ENCODE measurements at regions not wholly inside any gene's neighbourhood (a gene's known extent, or its start where the extent isn't known, plus 50 kb on each side); places are given as distances from the start of the nearest gene placed in this dataset.

DNA sequence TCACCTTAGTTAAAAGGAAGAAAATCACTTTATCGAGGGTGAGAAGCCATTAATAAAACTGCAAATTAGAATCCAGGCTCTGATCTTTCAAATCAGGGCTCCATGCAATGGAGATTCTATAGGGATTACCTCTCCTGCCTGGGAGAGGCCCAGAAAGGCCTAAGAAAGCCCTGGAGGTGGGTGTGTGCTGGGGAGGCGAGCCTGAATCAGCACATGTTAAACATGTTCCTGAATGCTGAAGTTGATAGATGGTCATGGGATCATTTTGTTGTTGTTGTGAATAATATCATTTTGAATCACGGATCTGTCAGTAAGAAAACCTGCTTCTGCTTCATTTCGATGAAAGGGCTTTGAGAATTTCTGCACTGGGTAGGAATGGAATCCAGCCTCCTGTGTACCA is 254.3 kb downstream of the ACKR3 start (continued):
- TF ChIP-seq POLR2B (IDR thresholded peaks at IDR 0.05; ENCODE audit: low read depth, partially characterized antibody) (no peak), ZNF785 (CRISPR knock-in tag; IDR thresholded peaks at IDR 0.05) (no peak), SLC30A9 (CRISPR knock-in tag; IDR thresholded peaks at IDR 0.05) (no peak), LARP7 (IDR thresholded peaks at IDR 0.05) (no peak), SRF (CRISPR knock-in tag; IDR thresholded peaks at IDR 0.05) (no peak), ZNF263 (CRISPR knock-in tag; IDR thresholded peaks at IDR 0.05; ENCODE audit: borderline replicate concordance) (no peak), JUND (IDR thresholded peaks at IDR 0.05; ENCODE audit: borderline replicate concordance, low read depth, low read length) (no peak), JUND (tag; IDR thresholded peaks at IDR 0.05; ENCODE audit: borderline replicate concordance, low read depth, low read length) (no peak), NCOR1 (IDR thresholded peaks at IDR 0.05) (no peak), U2AF1 (optimal IDR thresholded peaks at IDR 0.05; ENCODE audit: low read depth, low read length) (no peak), MCM3 (IDR thresholded peaks at IDR 0.05) (no peak)
- TF ChIP-seq, protein P1, sequence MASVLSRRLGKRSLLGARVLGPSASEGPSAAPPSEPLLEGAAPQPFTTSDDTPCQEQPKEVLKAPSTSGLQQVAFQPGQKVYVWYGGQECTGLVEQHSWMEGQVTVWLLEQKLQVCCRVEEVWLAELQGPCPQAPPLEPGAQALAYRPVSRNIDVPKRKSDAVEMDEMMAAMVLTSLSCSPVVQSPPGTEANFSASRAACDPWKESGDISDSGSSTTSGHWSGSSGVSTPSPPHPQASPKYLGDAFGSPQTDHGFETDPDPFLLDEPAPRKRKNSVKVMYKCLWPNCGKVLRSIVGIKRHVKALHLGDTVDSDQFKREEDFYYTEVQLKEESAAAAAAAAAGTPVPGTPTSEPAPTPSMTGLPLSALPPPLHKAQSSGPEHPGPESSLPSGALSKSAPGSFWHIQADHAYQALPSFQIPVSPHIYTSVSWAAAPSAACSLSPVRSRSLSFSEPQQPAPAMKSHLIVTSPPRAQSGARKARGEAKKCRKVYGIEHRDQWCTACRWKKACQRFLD (CRISPR knock-in tag; IDR thresholded peaks at IDR 0.05): no peak

DNA sequence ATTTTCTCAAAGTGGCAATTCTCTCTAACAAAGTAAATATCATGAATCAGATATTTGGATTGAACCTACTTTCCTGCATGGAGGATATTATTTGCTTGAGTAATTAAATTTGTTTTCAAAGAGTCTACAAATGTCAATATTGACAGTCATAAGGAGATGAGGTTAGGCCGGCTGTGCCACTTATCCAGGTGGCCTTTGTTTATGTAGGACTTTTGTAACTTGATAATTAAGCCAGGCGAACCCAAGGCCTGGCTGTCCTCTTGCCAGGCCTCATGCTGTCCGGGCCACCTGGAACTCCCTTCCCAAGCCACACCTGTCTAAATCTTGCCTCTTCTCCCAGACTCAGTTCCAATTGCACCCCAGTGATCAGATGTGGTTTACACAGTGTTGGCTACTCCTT is 255.2 kb downstream of the ACKR3 start:
- Histone ChIP-seq H3K9ac (ENCODE audit: insufficient read depth in 1 of 2, low read depth in 2 of 2, low read length in 2 of 2) (no peak overlapping the region), H3K27ac (ENCODE audit: extremely low read depth, low read depth, low read length) (no peak overlapping the region), H3K4me1 (replicated peaks in 1 of 2; ENCODE audit: control insufficient read depth in 2 of 2, insufficient read depth in 2 of 2, low read length in 2 of 2) (no peaks in the 10 kb centered on the region; a peak in 1 of 5 replicates), H3K36me3 (ENCODE audit: control insufficient read depth, insufficient read depth, low read length) (no peaks in the 10 kb centered on the region), H3K4me3 (no peak overlapping the region), H2AFZ (ENCODE audit: low read depth, low read length) (no peak overlapping the region), H4K20me1 (replicated peaks; ENCODE audit: control insufficient read depth, insufficient read depth, low read length) (no peaks in the 10 kb centered on the region), H3K9me1 (ENCODE audit: control insufficient read depth, insufficient read depth, low read length) (no peaks in the 10 kb centered on the region), H3K9me3 (replicated peaks; ENCODE audit: control insufficient read depth, insufficient read depth, low read depth, low read length) (no peaks in the 10 kb centered on the region), H3K79me2 (ENCODE audit: control insufficient read depth, insufficient read depth, low read length) (no peaks in the 10 kb centered on the region), H3K27me3 (ENCODE audit: control insufficient read depth in 2 of 2, insufficient read depth in 2 of 2, low read length in 2 of 2) (peaks cover 0 to 5% of the 10 kb centered on the region in 2 experiments; a peak in 1 of 5 replicates), H3K4me2 (ENCODE audit: insufficient read depth, low read length) (no peak overlapping the region)
- no peak for TF ChIP-seq NFRKB (IDR thresholded peaks at IDR 0.05; ENCODE audit: low read depth)
- no peak for TF ChIP-seq NFIX (CRISPR knock-in tag; IDR thresholded peaks at IDR 0.05; ENCODE audit: low read depth)
- TF ChIP-seq CXXC5 (CRISPR knock-in tag; IDR thresholded peaks at IDR 0.05): no peak
- no peak for TF ChIP-seq CREBBP (IDR thresholded peaks at IDR 0.05; ENCODE audit: low read depth, low read length)
- TF ChIP-seq, protein P2, sequence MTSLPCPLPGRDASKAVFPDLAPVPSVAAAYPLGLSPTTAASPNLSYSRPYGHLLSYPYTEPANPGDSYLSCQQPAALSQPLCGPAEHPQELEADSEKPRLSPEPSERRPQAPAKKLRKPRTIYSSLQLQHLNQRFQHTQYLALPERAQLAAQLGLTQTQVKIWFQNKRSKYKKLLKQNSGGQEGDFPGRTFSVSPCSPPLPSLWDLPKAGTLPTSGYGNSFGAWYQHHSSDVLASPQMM (CRISPR knock-in tag; IDR thresholded peaks at IDR 0.05): no peak
- no peak for TF ChIP-seq FOSL1 (tag; conservative IDR thresholded peaks at IDR 0.05)
- TF ChIP-seq KAT2B (IDR thresholded peaks at IDR 0.05; ENCODE audit: low read depth, low read length): no peak
- no peak for TF ChIP-seq YBX1 (IDR thresholded peaks at IDR 0.05)
- TF ChIP-seq CCNT2 (IDR thresholded peaks at IDR 0.05; ENCODE audit: borderline replicate concordance, extremely low read depth, insufficient read length, low read depth, low read length): no peak
- TF ChIP-seq ZKSCAN1 (IDR thresholded peaks at IDR 0.05; ENCODE audit: low read depth, low read length): no peak
- TF ChIP-seq NCOA2 (IDR thresholded peaks at IDR 0.05; ENCODE audit: partially characterized antibody in 2 of 2): no peak
- TF ChIP-seq TEAD2 (tag; IDR thresholded peaks at IDR 0.05): no peak
- no peak for DNase-seq (ENCODE audit: extremely low read depth in 1 of 4, low spot score in 3 of 4)
- WGBS (ENCODE audit: insufficient coverage, low coverage, missing lambda C conversion rate): 0% methylated on average over 3 of the region's 3 CpGs
- no TSS peak for BruUV-seq (replicated peaks)
- no peak for ATAC-seq
- intact Hi-C loops (cut with micrococcal nuclease) (no loop called here), in situ Hi-C loops (cut with MboI) (no loop called here)
- ChIA-PET CTCF (ENCODE audit: low intra/inter-chr PET ratio) (no interaction called here), POLR2A (no interaction called here)
- no peak for FAIRE-seq

Data from K562 (cell line).